HepG2 (cell line): ENCODE measurements at regions not wholly inside any gene's neighbourhood (a gene's known extent, or its start where the extent isn't known, plus 50 kb on each side); places are given as distances from the start of the nearest gene placed in this dataset.

Experiments
- ATAC-seq: fragments of 200-7000 bp; cut with Tn5 transposase; 3 replicates; pipeline ENCODE4 v1.9.1; 2020; ENCODE audit warnings: mild to moderate bottlenecking, moderate library complexity
- BruUV-seq: library from RNA; stranded (reverse); fragments of 400-500 nt; replicated peaks from 2 replicates; lab custom pipeline; 2021; lab: Mats Ljungman, UMichigan
- CTCF ChIA-PET: fragments of 300-600 bp; formaldehyde crosslinking; extraction: SDS; loops from one replicate; lab custom pipeline; 2021; ENCODE audit warnings: low total read pairs, inconsistent platforms, low intra/inter-chr PET ratio; lab: Yijun Ruan, JAX
- POLR2A ChIA-PET: fragments of 350-600 bp; sonication (Branson Sonifier 250); formaldehyde crosslinking; loops from one replicate; lab custom pipeline; 2020; ENCODE audit warnings: antibody characterized with exemption, inconsistent platforms; lab: Yijun Ruan, JAX
- DNase-seq: peaks from one replicate; pipeline ENCODE4 v3.0.0-alpha.2; 2015; ENCODE audit warnings: low spot score
- FAIRE-seq: peaks from 3 replicates; lab custom pipeline; 2011; peaks lifted over from hg19 to GRCh38; lab: Jason Lieb, UNC
- H2AFZ ChIP-seq: one replicate; pipeline ENCODE4 v1.6.1; 2011; ENCODE audit warnings: low read length, inconsistent platforms
- H3K27ac ChIP-seq: fragments of 300-600 bp; 3 replicates; pipeline ENCODE4 v1.8.0; 2011; ENCODE audit warnings: mixed run types, mild to moderate bottlenecking, mixed read lengths, low read length, inconsistent platforms; ENCODE audit not compliant: insufficient read depth; ENCODE audit errors: extremely low read length
- H3K27me3 ChIP-seq, 2 experiments: fragments of 200-600 bp in 1 of 2; 2 replicates in 1 of 2; 3 replicates in 1 of 2; pipeline versions ENCODE4 v1.6.0 to v1.8.0; 2011; ENCODE audit warnings: low read length in 2 of 2, mild to moderate bottlenecking in 2 of 2, moderate library complexity in 2 of 2, inconsistent platforms in 1 of 2; ENCODE audit not compliant: insufficient read depth in 2 of 2, control insufficient read depth in 1 of 2
- H3K36me3 ChIP-seq, 2 experiments: fragments of 200-600 bp in 1 of 2; replicated peaks in 1 of 2; 2 replicates in 1 of 2; 3 replicates in 1 of 2; pipeline versions ENCODE4 v1.5.1 to v1.8.0; 2011; ENCODE audit warnings: low read length in 2 of 2, inconsistent platforms in 1 of 2; ENCODE audit not compliant: insufficient read depth in 2 of 2, control insufficient read depth in 1 of 2
- H3K4me1 ChIP-seq: 2 replicates; pipeline ENCODE4 v1.5.1; 2012; ENCODE audit warnings: low read length, inconsistent platforms; ENCODE audit not compliant: insufficient read depth
- H3K4me2 ChIP-seq: 2 replicates; pipeline ENCODE4 v1.6.0; 2011; ENCODE audit warnings: low read depth, low read length, inconsistent platforms
- H3K4me3 ChIP-seq, 3 experiments: fragments of 200-600 bp in 1 of 3; sonication (generic), shearing (Covaris generic) in 1 of 3; replicated peaks in 1 of 3; 2 replicates each; pipeline ENCODE4 v1.5.1; 2011 to 2016; ENCODE audit warnings: low read length in 3 of 3, inconsistent platforms in 2 of 3, low read depth in 2 of 3, mild to moderate bottlenecking in 2 of 3, control low read depth in 1 of 3, mixed read lengths in 1 of 3; ENCODE audit not compliant: insufficient read depth in 1 of 3
- H3K79me2 ChIP-seq: one replicate; pipeline ENCODE4 v1.6.1; 2011; ENCODE audit warnings: low read length, inconsistent platforms; ENCODE audit not compliant: insufficient read depth
- H3K9ac ChIP-seq: 2 replicates; pipeline ENCODE4 v1.6.0; 2011; ENCODE audit warnings: mild to moderate bottlenecking, low read depth, low read length, inconsistent platforms; ENCODE audit not compliant: insufficient read depth
- H3K9me3 ChIP-seq: 2 replicates; pipeline ENCODE4 v1.5.1; 2012; ENCODE audit warnings: mild to moderate bottlenecking, low read length
- H4K20me1 ChIP-seq: 2 replicates; pipeline ENCODE4 v1.6.0; 2011; ENCODE audit warnings: inconsistent platforms, mild to moderate bottlenecking, low read length, moderate library complexity; ENCODE audit not compliant: insufficient read depth
- BRCA1 ChIP-seq: sonication (generic); formaldehyde crosslinking; IDR thresholded peaks from 2 replicates; pipeline ENCODE4 v1.4.0; 2020; ENCODE audit warnings: missing genetic modification reagents
- CENPT ChIP-seq: sonication (generic); formaldehyde crosslinking; IDR thresholded peaks from 2 replicates; pipeline ENCODE4 v1.8.0; 2022; ENCODE audit warnings: low read depth, mild to moderate bottlenecking, moderate library complexity, missing genetic modification reagents
- CSRNP1 ChIP-seq: sonication (generic); formaldehyde crosslinking; IDR thresholded peaks from 2 replicates; pipeline ENCODE4 v1.8.1; 2023; ENCODE audit warnings: mild to moderate bottlenecking, missing genetic modification reagents
- E2F2 ChIP-seq: sonication (generic); formaldehyde crosslinking; IDR thresholded peaks from 2 replicates; pipeline ENCODE4 v1.4.0; 2020; ENCODE audit warnings: missing genetic modification reagents, borderline replicate concordance
- EED ChIP-seq: sonication (generic); formaldehyde crosslinking; IDR thresholded peaks from 2 replicates; pipeline ENCODE4 v1.5.0; 2020; ENCODE audit warnings: mild to moderate bottlenecking, missing genetic modification reagents
- KDM6A ChIP-seq: IDR thresholded peaks from 2 replicates; pipeline ENCODE4 v1.6.1; 2016; ENCODE audit warnings: low read depth
- NRL ChIP-seq: sonication (generic); formaldehyde crosslinking; IDR thresholded peaks from 2 replicates; pipeline ENCODE4 v1.5.0; 2020; ENCODE audit warnings: missing genetic modification reagents, mild to moderate bottlenecking, moderate library complexity, borderline replicate concordance
- REPIN1 ChIP-seq: sonication (generic); formaldehyde crosslinking; IDR thresholded peaks from 2 replicates; pipeline ENCODE4 v1.8.0; 2022; ENCODE audit warnings: missing genetic modification reagents, low read depth, mild to moderate bottlenecking, borderline replicate concordance
- RNF2 ChIP-seq: fragments of 450-650 bp; conservative IDR thresholded peaks from 2 replicates; pipeline ENCODE4 v1.6.1; 2016; ENCODE audit warnings: low read depth
- SMC3 ChIP-seq: IDR thresholded peaks from 2 replicates; pipeline ENCODE4 v1.6.1; 2011; ENCODE audit warnings: low read length, improper control_type of control experiment
- SRSF9 ChIP-seq: fragments of 200-400 bp; formaldehyde crosslinking; IDR thresholded peaks from 2 replicates; pipeline ENCODE4 v1.6.1; 2018; ENCODE audit warnings: borderline replicate concordance, mild to moderate bottlenecking, low read depth, low read length; ENCODE audit not compliant: insufficient read depth, poor library complexity, severe bottlenecking
- TBX3 ChIP-seq: fragments of 450-650 bp; IDR thresholded peaks from 2 replicates; pipeline ENCODE4 v1.6.1; 2017; ENCODE audit warnings: antibody characterized with exemption, mild to moderate bottlenecking, inconsistent platforms, borderline replicate concordance
- ZNF160 ChIP-seq: sonication (generic); formaldehyde crosslinking; IDR thresholded peaks from 2 replicates; pipeline ENCODE4 v1.8.0; 2022; ENCODE audit warnings: mild to moderate bottlenecking, inconsistent platforms, missing genetic modification reagents
- ZNF367 ChIP-seq: sonication (generic); formaldehyde crosslinking; IDR thresholded peaks from 2 replicates; pipeline ENCODE4 v1.4.0; 2020; ENCODE audit warnings: missing genetic modification reagents, borderline replicate concordance
- ZNF446 ChIP-seq: sonication (generic); formaldehyde crosslinking; IDR thresholded peaks from 2 replicates; pipeline ENCODE4 v1.5.0; 2020; ENCODE audit warnings: mild to moderate bottlenecking, missing genetic modification reagents
- ZNF570 ChIP-seq: sonication (generic); formaldehyde crosslinking; IDR thresholded peaks from 2 replicates; pipeline ENCODE4 v1.4.0; 2020; ENCODE audit warnings: mild to moderate bottlenecking, missing genetic modification reagents, borderline replicate concordance
- ZNF598 ChIP-seq: sonication (generic); formaldehyde crosslinking; IDR thresholded peaks from 2 replicates; pipeline ENCODE4 v1.5.1; 2020; ENCODE audit warnings: mild to moderate bottlenecking, missing genetic modification reagents, borderline replicate concordance
- ZNF615 ChIP-seq: sonication (generic); formaldehyde crosslinking; IDR thresholded peaks from 2 replicates; pipeline ENCODE4 v1.5.0; 2020; ENCODE audit warnings: mild to moderate bottlenecking, missing genetic modification reagents, borderline replicate concordance
- ZNF687 ChIP-seq: sonication (generic); formaldehyde crosslinking; IDR thresholded peaks from 2 replicates; pipeline ENCODE4 v1.5.1; 2020; ENCODE audit warnings: mild to moderate bottlenecking, missing genetic modification reagents, moderate library complexity
- WGBS: methylation state at CpG from one replicate; pipeline ENCODE4 v1.1.6; 2017; ENCODE audit warnings: low lambda C conversion rate; 5-methylcytosine and 5-hydroxymethylcytosine counted together
- in situ Hi-C: cut with HindIII; loops from 2 replicates; pipeline ENCODE4 v1.10.0; 2017; ENCODE audit warnings: low pct_unique_long_range_greater_than_20kb; ENCODE audit not compliant: extremely low pct_ligation_motif_present
- intact Hi-C: fragments of 100-400 bp; cut with micrococcal nuclease; formaldehyde crosslinking; loops from one replicate; pipeline ENCODE4 v1.10.0; 2022; ENCODE audit not compliant: unreplicated experiment

GRCh38 chr5:114660791-114661190, 298.9 kb downstream of the KCNN2 start (continued):
- TF ChIP-seq SRSF9 (no peak), ZNF598 (CRISPR knock-in tag) (no peak), E2F2 (CRISPR knock-in tag) (no peak), TBX3 (no peak), REPIN1 (CRISPR knock-in tag) (no peak), KDM6A (CRISPR knock-in tag) (no peak)

GRCh38 chr5:114658194-114658593, 296.3 kb downstream of the KCNN2 start:
- no peaks in the 10 kb centered on the region for H3K27me3 ChIP-seq
- in situ Hi-C loops (no loop called here), intact Hi-C loops (no loop called here)
- H3K36me3 ChIP-seq: no peaks in the 10 kb centered on the region
- ATAC-seq (no peak), DNase-seq (no peak), FAIRE-seq (no peak)
- H3K4me1 ChIP-seq: no peaks in the 10 kb centered on the region
- H3K4me3 ChIP-seq: no peak overlapping the region
- 0% methylated on average over 1 of the region's 1 CpG for WGBS
- ChIA-PET CTCF (no interaction called here), POLR2A (no interaction called here)
- no peaks in the 10 kb centered on the region for H3K79me2 ChIP-seq
- no peak overlapping the region for H3K4me2 ChIP-seq
- no peak overlapping the region for H3K9ac ChIP-seq
- BruUV-seq: no TSS peak
- H3K9me3 ChIP-seq: peaks cover 16% of the 10 kb centered on the region
- no peaks in the 10 kb centered on the region for H4K20me1 ChIP-seq
- H3K27ac ChIP-seq: no peak overlapping the region
- no peak overlapping the region for H2AFZ ChIP-seq
- TF ChIP-seq CSRNP1: no peak
- TF ChIP-seq ZNF446 (CRISPR knock-in tag): no peak
- no peak for TF ChIP-seq BRCA1
- no peak for TF ChIP-seq SMC3
- TF ChIP-seq ZNF570: no peak
- TF ChIP-seq CENPT (CRISPR knock-in tag): no peak
- TF ChIP-seq ZNF615 (CRISPR knock-in tag): no peak
- TF ChIP-seq ZNF367: no peak
- no peak for TF ChIP-seq ZNF160 (CRISPR knock-in tag)
- no peak for TF ChIP-seq RNF2
- no peak for TF ChIP-seq EED (CRISPR knock-in tag)
- no peak for TF ChIP-seq NRL (CRISPR knock-in tag)
- TF ChIP-seq ZNF687 (CRISPR knock-in tag): no peak
